ENCODE measurements at regions not wholly inside any gene's neighbourhood (a gene's known extent, or its start where the extent isn't known, plus 50 kb on each side); places are given as distances from the start of the nearest gene placed in this dataset.

DNA sequence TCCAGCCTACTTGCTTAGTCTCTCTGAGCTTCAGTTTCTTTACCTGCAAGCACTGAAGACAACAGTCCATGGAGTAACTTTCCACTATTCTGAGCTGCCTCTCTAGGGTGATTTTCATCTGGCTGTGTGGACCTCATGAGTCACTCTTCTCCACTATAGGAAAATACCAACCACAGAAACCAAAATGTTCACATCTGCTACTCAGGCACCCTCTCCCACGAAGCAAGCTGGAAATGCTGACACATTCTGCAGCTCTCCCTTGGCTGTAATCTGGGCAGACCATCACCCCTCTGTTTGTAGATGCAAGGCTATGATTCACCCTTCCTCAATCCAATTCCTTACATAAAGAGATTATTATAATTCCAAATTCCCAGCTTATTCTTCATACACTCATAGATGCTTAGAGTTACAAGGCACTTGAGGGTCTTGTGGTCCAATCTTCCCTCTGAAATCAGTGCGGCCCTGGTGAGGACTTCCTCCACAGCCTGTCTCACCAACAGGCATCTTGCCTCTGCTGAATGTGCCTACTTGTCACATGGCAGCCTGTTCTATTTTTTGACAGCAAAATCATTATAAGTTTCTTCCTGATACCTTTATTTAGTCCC is 97.0 kb upstream of the LNX1 start:
- no peaks in the 10 kb centered on the region for H3K36me3 ChIP-seq
- H3K4me3 ChIP-seq (ENCODE audit: low read depth, low read length): no peak overlapping the region
- H3K27ac ChIP-seq: no peak overlapping the region
- peaks cover 77% of the 10 kb centered on the region for H3K27me3 ChIP-seq (ENCODE audit: insufficient read depth, low read depth, severe bottlenecking)
- DNase-seq: no peak
- no peaks in the 10 kb centered on the region for H3K9me3 ChIP-seq (ENCODE audit: severe bottlenecking)
- TF ChIP-seq, protein P1, sequence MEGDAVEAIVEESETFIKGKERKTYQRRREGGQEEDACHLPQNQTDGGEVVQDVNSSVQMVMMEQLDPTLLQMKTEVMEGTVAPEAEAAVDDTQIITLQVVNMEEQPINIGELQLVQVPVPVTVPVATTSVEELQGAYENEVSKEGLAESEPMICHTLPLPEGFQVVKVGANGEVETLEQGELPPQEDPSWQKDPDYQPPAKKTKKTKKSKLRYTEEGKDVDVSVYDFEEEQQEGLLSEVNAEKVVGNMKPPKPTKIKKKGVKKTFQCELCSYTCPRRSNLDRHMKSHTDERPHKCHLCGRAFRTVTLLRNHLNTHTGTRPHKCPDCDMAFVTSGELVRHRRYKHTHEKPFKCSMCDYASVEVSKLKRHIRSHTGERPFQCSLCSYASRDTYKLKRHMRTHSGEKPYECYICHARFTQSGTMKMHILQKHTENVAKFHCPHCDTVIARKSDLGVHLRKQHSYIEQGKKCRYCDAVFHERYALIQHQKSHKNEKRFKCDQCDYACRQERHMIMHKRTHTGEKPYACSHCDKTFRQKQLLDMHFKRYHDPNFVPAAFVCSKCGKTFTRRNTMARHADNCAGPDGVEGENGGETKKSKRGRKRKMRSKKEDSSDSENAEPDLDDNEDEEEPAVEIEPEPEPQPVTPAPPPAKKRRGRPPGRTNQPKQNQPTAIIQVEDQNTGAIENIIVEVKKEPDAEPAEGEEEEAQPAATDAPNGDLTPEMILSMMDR (IDR thresholded peaks at IDR 0.05; ENCODE audit: low read depth, low read length): no peak

DNA sequence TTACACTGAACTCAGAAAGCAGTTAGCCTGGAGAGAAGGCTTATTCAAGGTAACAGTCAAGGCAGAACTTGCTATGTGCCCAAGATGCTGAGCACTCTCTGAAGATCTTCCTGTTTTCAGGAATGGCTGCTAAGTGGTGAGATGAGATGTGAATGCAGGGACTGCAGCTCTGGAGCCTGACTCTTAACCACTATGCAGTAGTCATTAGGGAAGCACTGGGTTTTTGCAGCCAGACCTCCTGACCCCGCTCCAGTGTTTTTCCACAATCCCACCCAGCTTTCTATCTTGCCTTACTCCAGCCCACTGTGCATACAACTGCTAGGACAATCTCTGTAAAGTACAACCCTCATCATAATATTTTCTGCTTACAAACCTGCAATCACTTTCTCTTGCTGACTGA is 95.2 kb upstream of the LNX1 start:
- H3K27ac ChIP-seq: no peak overlapping the region
- DNase-seq: no peak
- TF ChIP-seq, protein P1 (IDR thresholded peaks at IDR 0.05; ENCODE audit: low read depth, low read length): no peak

DNA sequence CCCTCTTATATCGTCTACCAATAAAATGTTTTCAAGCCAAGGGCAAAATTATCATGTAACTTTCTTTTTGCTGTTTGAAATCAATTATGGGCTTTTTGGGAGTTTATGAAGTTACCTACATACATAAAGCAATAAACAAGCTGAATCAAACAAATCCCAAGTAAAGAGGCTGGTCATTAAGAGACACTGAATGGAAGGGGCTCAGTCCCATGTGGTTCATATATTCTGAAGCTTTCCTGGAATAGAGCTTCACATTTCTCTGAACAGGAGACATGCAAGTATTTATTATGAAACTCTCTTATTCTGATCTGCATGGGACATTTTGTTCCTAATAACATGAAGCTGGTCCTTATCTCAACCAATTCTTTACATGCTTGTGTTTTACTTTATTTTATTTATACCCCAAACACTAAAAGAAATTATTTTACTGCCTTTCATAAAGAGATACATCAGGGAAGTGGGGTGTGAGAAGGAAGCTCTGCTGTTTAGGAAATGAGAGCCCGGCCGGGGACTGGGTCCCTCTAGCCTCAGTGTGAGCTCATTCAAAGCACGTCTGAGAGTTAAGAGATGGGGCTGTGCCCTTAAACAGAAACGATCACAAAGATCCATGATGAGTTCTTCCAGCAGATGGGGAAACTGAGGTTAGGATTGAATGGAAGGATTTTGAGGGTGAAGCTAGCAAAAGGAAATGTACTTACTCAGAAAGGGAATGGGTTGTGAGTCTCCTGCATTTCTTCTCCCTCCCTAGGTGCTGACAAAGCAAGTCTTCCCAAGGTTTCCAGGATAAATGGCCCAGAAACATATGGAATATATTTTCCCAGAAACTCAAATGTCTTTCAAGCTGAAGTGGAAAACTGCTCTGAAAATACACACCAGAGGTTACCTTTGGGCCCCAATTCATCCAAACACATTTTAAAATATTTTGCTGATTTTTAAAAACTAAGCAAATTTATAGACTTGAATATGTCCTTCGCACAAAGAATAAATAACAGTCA is 93.1 kb upstream of the LNX1 start:
- no peaks in the 10 kb centered on the region for H3K36me3 ChIP-seq
- no peak overlapping the region for H3K27ac ChIP-seq
- DNase-seq: no peak
- no peak overlapping the region for H3K4me3 ChIP-seq (ENCODE audit: low read depth, low read length)
- H3K9me3 ChIP-seq (ENCODE audit: severe bottlenecking): no peaks in the 10 kb centered on the region
- TF ChIP-seq, protein P1 (IDR thresholded peaks at IDR 0.05; ENCODE audit: low read depth, low read length): no peak
- H3K27me3 ChIP-seq (ENCODE audit: insufficient read depth, low read depth, severe bottlenecking): peaks cover 76% of the 10 kb centered on the region

More for the DNA sequence above, 95.2 kb upstream of the LNX1 start:
- no peaks in the 10 kb centered on the region for H3K36me3 ChIP-seq
- no peak overlapping the region for H3K4me3 ChIP-seq (ENCODE audit: low read depth, low read length)
- H3K27me3 ChIP-seq (ENCODE audit: insufficient read depth, low read depth, severe bottlenecking): peaks cover 79% of the 10 kb centered on the region
- H3K9me3 ChIP-seq (ENCODE audit: severe bottlenecking): no peaks in the 10 kb centered on the region

DNA sequence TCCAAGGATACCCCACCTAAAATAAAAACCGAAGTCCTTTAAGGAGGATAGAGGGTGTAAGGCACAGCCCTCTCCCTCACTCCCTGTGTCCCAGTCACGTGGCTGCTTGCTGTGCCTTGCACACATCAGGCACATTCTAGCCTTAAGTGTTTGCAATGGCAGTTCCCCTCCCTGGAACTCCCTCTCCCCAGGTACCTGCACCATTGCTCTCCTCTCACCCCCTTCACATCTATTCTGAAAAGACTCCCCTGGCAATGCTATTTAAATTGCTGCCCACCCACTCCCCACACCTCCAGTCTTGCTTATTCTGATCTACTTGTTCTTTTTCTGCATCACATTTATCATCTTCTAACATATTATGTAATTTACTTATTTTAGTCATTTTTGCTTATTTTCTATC is 91.6 kb upstream of the LNX1 start:
- TF ChIP-seq, protein P1 (IDR thresholded peaks at IDR 0.05; ENCODE audit: low read depth, low read length): no peak
- Histone ChIP-seq H3K27me3 (ENCODE audit: insufficient read depth, low read depth, severe bottlenecking) (peaks cover 67% of the 10 kb centered on the region), H3K27ac (no peak overlapping the region), H3K9me3 (ENCODE audit: severe bottlenecking) (no peaks in the 10 kb centered on the region), H3K4me3 (ENCODE audit: low read depth, low read length) (no peak overlapping the region), H3K36me3 (no peaks in the 10 kb centered on the region)
- DNase-seq: no peak

DNA sequence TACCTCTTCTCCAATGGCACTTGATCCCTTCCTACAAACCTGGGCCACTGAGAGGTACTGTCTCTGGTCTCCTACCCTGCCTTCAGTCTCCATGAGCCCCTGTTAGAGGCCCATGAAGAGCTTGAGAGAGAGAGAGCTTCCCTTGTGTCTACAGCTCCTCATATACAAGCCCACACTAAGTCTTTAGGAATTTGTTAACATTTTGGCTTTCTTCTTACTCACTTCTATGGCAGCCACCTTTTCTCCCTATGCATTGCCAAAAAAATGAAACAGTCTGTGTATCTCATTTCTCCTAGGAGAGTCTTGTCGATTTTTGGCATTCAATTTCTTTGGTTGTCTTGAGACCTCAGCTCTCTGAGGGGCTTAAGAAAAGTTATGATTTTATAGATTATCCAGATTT is 90.9 kb upstream of the LNX1 start:
- Histone ChIP-seq H3K27me3 (ENCODE audit: insufficient read depth, low read depth, severe bottlenecking) (peaks cover 60% of the 10 kb centered on the region), H3K9me3 (ENCODE audit: severe bottlenecking) (no peaks in the 10 kb centered on the region), H3K36me3 (no peaks in the 10 kb centered on the region), H3K4me3 (ENCODE audit: low read depth, low read length) (no peak overlapping the region), H3K27ac (no peak overlapping the region)
- TF ChIP-seq, protein P1 (IDR thresholded peaks at IDR 0.05; ENCODE audit: low read depth, low read length): no peak
- no peak for DNase-seq
